GM12864 (cell line): ENCODE measurements at regions not wholly inside any gene's neighbourhood (a gene's known extent, or its start where the extent isn't known, plus 50 kb on each side); places are given as distances from the start of the nearest gene placed in this dataset.

ENCODE experiments used
- DNase-seq: peaks from one replicate; pipeline ENCODE4 v3.0.0-alpha.2; 2011; ENCODE audit warnings: low read depth
- H3K4me3 ChIP-seq: 2 replicates; pipeline ENCODE4 v1.5.1; 2011; ENCODE audit warnings: mild to moderate bottlenecking, low read depth, low read length, control low read depth
- CTCF ChIP-seq: IDR thresholded peaks from 2 replicates; pipeline ENCODE4 v1.5.1; 2011; ENCODE audit warnings: low read depth, mild to moderate bottlenecking, moderate library complexity, low read length, control low read depth, inconsistent platforms; ENCODE audit errors: missing control alignments

GRCh38 chr2:217023611-217024010, 163.7 kb upstream of the TNP1 start:
- DNase-seq: no peak
- no peak overlapping the region for H3K4me3 ChIP-seq
- no peak for TF ChIP-seq CTCF

GRCh38 chr2:217017456-217018252, 157.8 kb upstream of the TNP1 start:
- no peak overlapping the region for H3K4me3 ChIP-seq
- no peak for DNase-seq
- TF ChIP-seq CTCF: no peak

GRCh38 chr2:217016796-217017419, 157.0 kb upstream of the TNP1 start:
- no peak overlapping the region for H3K4me3 ChIP-seq
- DNase-seq: no peak
- TF ChIP-seq CTCF: no peak

GRCh38 chr2:217014328-217015105, 154.7 kb upstream of the TNP1 start:
- no peak for TF ChIP-seq CTCF
- DNase-seq: no peak
- H3K4me3 ChIP-seq: no peak overlapping the region

- no peak for DNase-seq
- no peak overlapping the region for H3K4me3 ChIP-seq
- no peak for TF ChIP-seq CTCF
Measured at GRCh38 chr2:217013926-217014325, 154.1 kb upstream of the TNP1 start.

- no peak overlapping the region for H3K4me3 ChIP-seq
- DNase-seq: no peak
- TF ChIP-seq CTCF: no peak
Measured at GRCh38 chr2:217011576-217011975, 151.7 kb upstream of the TNP1 start.
